Pancreas (tissue), 10 donors: ENCODE measurements at regions not wholly inside any gene's neighbourhood (a gene's known extent, or its start where the extent isn't known, plus 50 kb on each side); places are given as distances from the start of the nearest gene placed in this dataset.

Experiments
- ATAC-seq, 4 donors: fragments of 200-7000 bp; cut with Tn5 transposase; one replicate each; pipeline versions ENCODE4 v1.8.0 to v1.9.1; 2020; ENCODE audit warnings: mild to moderate bottlenecking in 4 of 4, moderate library complexity in 4 of 4
- DNase-seq, 6 donors: peaks; one replicate each; pipeline ENCODE4 v3.0.0-alpha.2; 2020
- FAIRE-seq: peaks from 2 replicates; lab custom pipeline; 2012; peaks lifted over from hg19 to GRCh38; lab: Jason Lieb, UNC
- H3K27ac ChIP-seq, 4 donors: fragments of 200-600 bp; sonication (generic); 1 replicate in 3 of 4; 2 replicates in 1 of 4; pipeline versions ENCODE4 v1.5.0 to v1.8.0; 2020
- H3K27me3 ChIP-seq, 4 donors: fragments of 200-600 bp; one replicate each; pipeline ENCODE4 v1.8.0; 2021
- H3K36me3 ChIP-seq, 3 donors: fragments of 200-600 bp; sonication (generic) in 1 of 3; one replicate each; pipeline versions ENCODE4 v1.5.0 to v1.8.0; 2020 to 2021
- H3K4me1 ChIP-seq, 3 donors: fragments of 200-600 bp; one replicate each; pipeline ENCODE4 v1.8.0; 2021
- H3K4me3 ChIP-seq, 4 donors: fragments of 200-600 bp; sonication (generic) in 2 of 4; one replicate each; pipeline versions ENCODE4 v1.5.0 to v1.8.0; 2020 to 2021
- H3K9me3 ChIP-seq, 4 donors: fragments of 200-600 bp; one replicate each; pipeline ENCODE4 v1.8.0; 2021
- WGBS, 2 donors: extraction: QIAGEN DNeasy Blood & Tissue Kit; methylation state at CpG; one replicate each; pipeline ENCODE4 v1.1.7; 2013; 5-methylcytosine and 5-hydroxymethylcytosine counted together
- intact Hi-C, 3 donors: fragments of 100-400 bp; cut with DNase I; formaldehyde crosslinking; loops; one replicate each; pipeline versions ENCODE4 v1.11.1 to v1.14.2; 2022
- TF ChIP-seq, protein P1 (sequence below), 4 donors: fragments of 200-600 bp; sonication (generic) in 3 of 4; IDR thresholded peaks; one replicate each; pipeline versions ENCODE4 v1.5.0 to v1.8.0; 2021; ENCODE audit warnings: antibody characterized with exemption in 4 of 4
- donor health status: healthy with polysubstance abuse.
- donor health status: DM: no; HTN: no; CAD: no; lungs with moderate emphysema.
- donor health status: DM: no; HTN: no; CAD: no.
- donor health status: control.
- donor health status: control.
- donor health status: Bipolar disorder and iron deficiency.
- donor health status: DM: yes; HTN: yes; CAD: no.
- donor health status: DM: no; HTN: no; CAD: no.
- donor health status: DM: no; HTN: no; CAD: no.
- donor health status: DM: yes; HTN: yes; CAD: no.

DNA sequence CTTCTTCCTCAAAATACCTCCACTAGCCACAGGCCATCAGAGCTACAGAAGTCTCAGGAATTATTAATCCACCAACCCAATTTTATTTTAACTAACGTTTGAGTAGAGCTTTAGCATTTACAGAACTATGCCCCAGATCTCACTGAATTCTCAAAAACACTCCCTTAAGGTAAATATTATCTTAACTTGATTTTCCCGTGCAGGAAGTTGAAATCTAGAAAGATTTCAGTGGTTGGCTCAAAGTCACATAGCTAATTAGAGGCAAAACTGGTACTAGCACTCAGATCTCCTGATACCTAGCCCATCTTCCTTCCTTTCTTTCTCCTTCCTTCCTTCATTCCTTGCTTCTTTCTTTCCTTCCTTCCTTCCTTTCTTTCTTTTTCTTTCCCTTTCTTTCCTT is 298.3 kb downstream of the ENC1 start:
- WGBS, 2 donors, result 12 to 21% methylated on average over 2 of the region's 2 CpGs
- TF ChIP-seq, protein P1, sequence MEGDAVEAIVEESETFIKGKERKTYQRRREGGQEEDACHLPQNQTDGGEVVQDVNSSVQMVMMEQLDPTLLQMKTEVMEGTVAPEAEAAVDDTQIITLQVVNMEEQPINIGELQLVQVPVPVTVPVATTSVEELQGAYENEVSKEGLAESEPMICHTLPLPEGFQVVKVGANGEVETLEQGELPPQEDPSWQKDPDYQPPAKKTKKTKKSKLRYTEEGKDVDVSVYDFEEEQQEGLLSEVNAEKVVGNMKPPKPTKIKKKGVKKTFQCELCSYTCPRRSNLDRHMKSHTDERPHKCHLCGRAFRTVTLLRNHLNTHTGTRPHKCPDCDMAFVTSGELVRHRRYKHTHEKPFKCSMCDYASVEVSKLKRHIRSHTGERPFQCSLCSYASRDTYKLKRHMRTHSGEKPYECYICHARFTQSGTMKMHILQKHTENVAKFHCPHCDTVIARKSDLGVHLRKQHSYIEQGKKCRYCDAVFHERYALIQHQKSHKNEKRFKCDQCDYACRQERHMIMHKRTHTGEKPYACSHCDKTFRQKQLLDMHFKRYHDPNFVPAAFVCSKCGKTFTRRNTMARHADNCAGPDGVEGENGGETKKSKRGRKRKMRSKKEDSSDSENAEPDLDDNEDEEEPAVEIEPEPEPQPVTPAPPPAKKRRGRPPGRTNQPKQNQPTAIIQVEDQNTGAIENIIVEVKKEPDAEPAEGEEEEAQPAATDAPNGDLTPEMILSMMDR (IDR thresholded peaks at IDR 0.05), result no peak
- intact Hi-C loops, result no loop called here
- no peaks in the 10 kb centered on the region for H3K36me3 ChIP-seq
- H3K4me3 ChIP-seq, result no peak overlapping the region
- FAIRE-seq (no peak), ATAC-seq (no peak), DNase-seq (no peak)
- no peaks in the 10 kb centered on the region for H3K27me3 ChIP-seq
- H3K9me3 ChIP-seq, result no peaks in the 10 kb centered on the region
- H3K4me1 ChIP-seq, result peaks cover 0 to 4% (median 0%) of the 10 kb centered on the region in 3 donors
- no peak overlapping the region for H3K27ac ChIP-seq

- intact Hi-C loops, result no loop called here
- no peak for DNase-seq
- Histone ChIP-seq H3K27ac (no peak overlapping the region), H3K27me3 (no peaks in the 10 kb centered on the region), H3K4me3 (no peak overlapping the region), H3K4me1 (peaks cover 0 to 4% (median 0%) of the 10 kb centered on the region in 3 donors), H3K36me3 (no peaks in the 10 kb centered on the region), H3K9me3 (no peaks in the 10 kb centered on the region)
- TF ChIP-seq, protein P1 (IDR thresholded peaks at IDR 0.05), result no peak
- WGBS, 2 donors, result 85 to 100% methylated on average over 2 of the region's 2 CpGs
- no peak for FAIRE-seq
- no peak for ATAC-seq
Observed at GRCh38 chr5:74341221-74341620, 299.3 kb downstream of the ENC1 start.

GRCh38 chr5:74340476-74340875 is 300.1 kb downstream of the ENC1 start:
- Histone ChIP-seq H3K4me1 (peaks cover 0 to 4% (median 0%) of the 10 kb centered on the region in 3 donors), H3K27ac (no peak overlapping the region), H3K36me3 (no peaks in the 10 kb centered on the region), H3K4me3 (no peak overlapping the region), H3K27me3 (no peaks in the 10 kb centered on the region), H3K9me3 (no peaks in the 10 kb centered on the region)
- DNase-seq (no peak), ATAC-seq (no peak), FAIRE-seq (no peak)
- TF ChIP-seq, protein P1 (IDR thresholded peaks at IDR 0.05), result no peak
- intact Hi-C loops, result no loop called here
- 96 to 99% methylated on average over 5 of the region's 5 CpGs for WGBS, 2 donors

GRCh38 chr5:74337984-74338310 is 302.6 kb downstream of the ENC1 start:
- H3K4me1 ChIP-seq, result no peaks in the 10 kb centered on the region
- TF ChIP-seq, protein P1 (IDR thresholded peaks at IDR 0.05), result no peak
- ATAC-seq (no peak), DNase-seq (no peak), FAIRE-seq (no peak)
- no peaks in the 10 kb centered on the region for H3K27me3 ChIP-seq
- no peak overlapping the region for H3K27ac ChIP-seq
- H3K36me3 ChIP-seq, result no peaks in the 10 kb centered on the region
- 82 to 95% methylated on average over 1 of the region's 1 CpG for WGBS, 2 donors
- H3K9me3 ChIP-seq, result no peaks in the 10 kb centered on the region
- no peak overlapping the region for H3K4me3 ChIP-seq
- intact Hi-C loops, result no loop called here

- no peak overlapping the region for H3K4me3 ChIP-seq
- no peaks in the 10 kb centered on the region for H3K4me1 ChIP-seq
- intact Hi-C loops, result no loop called here
- DNase-seq, result no peak
- no peak overlapping the region for H3K27ac ChIP-seq
- no peaks in the 10 kb centered on the region for H3K36me3 ChIP-seq
- H3K27me3 ChIP-seq, result no peaks in the 10 kb centered on the region
- TF ChIP-seq, protein P1 (IDR thresholded peaks at IDR 0.05), result no peak
- H3K9me3 ChIP-seq, result no peaks in the 10 kb centered on the region
- WGBS, 2 donors, result 64 to 69% methylated on average over 9 of the region's 9 CpGs
- ATAC-seq, result no peak
- FAIRE-seq, result no peak
Observed at GRCh38 chr5:74337254-74337983, 303.1 kb downstream of the ENC1 start.
